H9 (cell line): ENCODE measurements at regions not wholly inside any gene's neighbourhood (a gene's known extent, or its start where the extent isn't known, plus 50 kb on each side); places are given as distances from the start of the nearest gene placed in this dataset.

Experiments
- DNase-seq: peaks from one replicate; pipeline ENCODE4 v3.0.0-alpha.2; 2017
- H2AFZ ChIP-seq: one replicate; pipeline ENCODE4 v1.6.1; 2013; ENCODE audit warnings: mild to moderate bottlenecking, low read length, control low read depth, moderate library complexity
- H2AK5ac ChIP-seq: 2 replicates; pipeline ENCODE4 v1.6.1; 2013; ENCODE audit warnings: low read length, control low read depth, mixed read lengths; ENCODE audit not compliant: insufficient read length
- H2BK120ac ChIP-seq: one replicate; pipeline ENCODE4 v1.6.1; 2013; ENCODE audit warnings: low read depth, mild to moderate bottlenecking, low read length, control low read depth, inconsistent platforms; ENCODE audit not compliant: poor library complexity, severe bottlenecking
- H2BK12ac ChIP-seq: 2 replicates; pipeline ENCODE4 v1.6.1; 2013; ENCODE audit warnings: low read length, control low read depth, mixed read lengths, low read depth; ENCODE audit not compliant: insufficient read length
- H2BK15ac ChIP-seq: 2 replicates; pipeline ENCODE4 v1.6.1; 2013; ENCODE audit warnings: low read depth, low read length, control low read depth
- H2BK20ac ChIP-seq: one replicate; pipeline ENCODE4 v1.6.1; 2013; ENCODE audit warnings: low read depth, mild to moderate bottlenecking, low read length, control low read depth, inconsistent platforms; ENCODE audit not compliant: poor library complexity, severe bottlenecking
- H2BK5ac ChIP-seq: 2 replicates; pipeline ENCODE4 v1.6.1; 2013; ENCODE audit warnings: low read length, control low read depth, mixed read lengths; ENCODE audit not compliant: insufficient read length
- H3K14ac ChIP-seq: 2 replicates; pipeline ENCODE4 v1.6.1; 2013; ENCODE audit warnings: low read length, control low read depth; ENCODE audit not compliant: insufficient read depth
- H3K18ac ChIP-seq: 2 replicates; pipeline ENCODE4 v1.6.1; 2013; ENCODE audit warnings: low read depth, mild to moderate bottlenecking, mixed read lengths, low read length, control low read depth; ENCODE audit not compliant: insufficient read length
- H3K23ac ChIP-seq: 2 replicates; pipeline ENCODE4 v1.6.1; 2013; ENCODE audit warnings: low read length, control low read depth, mixed read lengths, low read depth; ENCODE audit not compliant: insufficient read length
- H3K23me2 ChIP-seq: 2 replicates; pipeline ENCODE4 v1.6.1; 2013; ENCODE audit warnings: low read depth, mild to moderate bottlenecking, mixed read lengths, low read length, control low read depth; ENCODE audit not compliant: insufficient read length, poor library complexity, severe bottlenecking
- H3K27ac ChIP-seq: 2 replicates; pipeline ENCODE4 v1.5.1; 2013; ENCODE audit warnings: low read length, control low read depth, mixed read lengths, low read depth; ENCODE audit not compliant: insufficient read length
- H3K27me3 ChIP-seq: 2 replicates; pipeline ENCODE4 v1.6.1; 2013; ENCODE audit warnings: low read length, control low read depth, inconsistent platforms; ENCODE audit not compliant: insufficient read depth
- H3K4ac ChIP-seq: 2 replicates; pipeline ENCODE4 v1.6.1; 2013; ENCODE audit warnings: low read depth, mild to moderate bottlenecking, control low read depth, inconsistent platforms, low read length, moderate library complexity
- H3K4me1 ChIP-seq: 2 replicates; pipeline ENCODE4 v1.6.1; 2013; ENCODE audit warnings: low read length, control low read depth, inconsistent platforms; ENCODE audit not compliant: insufficient read depth
- H3K4me2 ChIP-seq: 2 replicates; pipeline ENCODE4 v1.6.1; 2013; ENCODE audit warnings: low read length, control low read depth, mixed read lengths; ENCODE audit not compliant: insufficient read length, insufficient read depth
- H3K56ac ChIP-seq: 2 replicates; pipeline ENCODE4 v1.6.1; 2013; ENCODE audit warnings: low read depth, mild to moderate bottlenecking, mixed read lengths, low read length, control low read depth; ENCODE audit not compliant: insufficient read length
- H3K79me1 ChIP-seq: 2 replicates; pipeline ENCODE4 v1.6.1; 2013; ENCODE audit warnings: low read depth, mild to moderate bottlenecking, moderate library complexity, low read length, control low read depth, inconsistent platforms; ENCODE audit not compliant: insufficient read depth, poor library complexity, severe bottlenecking
- H3K79me2 ChIP-seq: 2 replicates; pipeline ENCODE4 v1.6.1; 2013; ENCODE audit warnings: low read length, control low read depth, inconsistent platforms; ENCODE audit not compliant: insufficient read depth
- H3K9ac ChIP-seq: 2 replicates; pipeline ENCODE4 v1.6.1; 2013; ENCODE audit warnings: low read length, control low read depth, mixed read lengths; ENCODE audit not compliant: insufficient read length; ENCODE audit errors: extremely low read depth
- H3K9me3 ChIP-seq: one replicate; pipeline ENCODE4 v1.6.1; 2013; ENCODE audit warnings: low read depth, low read length, inconsistent platforms; ENCODE audit not compliant: control insufficient read depth
- H3T11ph ChIP-seq: one replicate; pipeline ENCODE4 v1.6.1; 2013; ENCODE audit warnings: mild to moderate bottlenecking, low read length, control low read depth, inconsistent platforms
- H4K20me1 ChIP-seq: one replicate; pipeline ENCODE4 v1.6.1; 2013; ENCODE audit not compliant: control insufficient read depth, insufficient read length, insufficient read depth
- H4K5ac ChIP-seq: 2 replicates; pipeline ENCODE4 v1.6.1; 2013; ENCODE audit warnings: low read depth, mild to moderate bottlenecking, mixed read lengths, low read length, control low read depth; ENCODE audit not compliant: insufficient read length
- H4K8ac ChIP-seq: replicated peaks from 2 replicates; pipeline ENCODE4 v1.6.1; 2013; ENCODE audit warnings: low read length, control low read depth, mixed read lengths, low read depth; ENCODE audit not compliant: insufficient read length
- H4K91ac ChIP-seq: 2 replicates; pipeline ENCODE4 v1.6.1; 2013; ENCODE audit warnings: low read depth, mild to moderate bottlenecking, moderate library complexity, mixed read lengths, low read length, control low read depth; ENCODE audit not compliant: insufficient read length
- H3K27ac Mint-ChIP-seq, 3 experiments: 2 replicates in 2 of 3; 3 replicates in 1 of 3; pipeline ENCODE4 v1.8.0; 2020 to 2021; ENCODE audit warnings: mixed read lengths in 3 of 3, mild to moderate bottlenecking in 1 of 3, moderate library complexity in 1 of 3
- H3K27me3 Mint-ChIP-seq: 2 replicates; pipeline ENCODE4 v1.8.0; 2021; ENCODE audit warnings: low read depth, mild to moderate bottlenecking, moderate library complexity, mixed read lengths
- H3K36me3 Mint-ChIP-seq, 3 experiments: 2 replicates in 2 of 3; 3 replicates in 1 of 3; pipeline ENCODE4 v1.8.0; 2020 to 2021; ENCODE audit warnings: low read depth in 3 of 3, mixed read lengths in 3 of 3; ENCODE audit not compliant: insufficient read depth in 1 of 3
- H3K4me1 Mint-ChIP-seq, 2 experiments: 2 replicates each; pipeline ENCODE4 v1.8.0; 2020; ENCODE audit warnings: mixed read lengths in 2 of 2
- H3K4me3 Mint-ChIP-seq, 2 experiments: 2 replicates in 1 of 2; 3 replicates in 1 of 2; pipeline ENCODE4 v1.8.0; 2020 to 2021; ENCODE audit warnings: mild to moderate bottlenecking in 2 of 2, mixed read lengths in 2 of 2, moderate library complexity in 1 of 2
- H3K9me3 Mint-ChIP-seq, 2 experiments: 2 replicates in 1 of 2; 3 replicates in 1 of 2; pipeline ENCODE4 v1.8.0; 2020; ENCODE audit warnings: mild to moderate bottlenecking in 2 of 2, mixed read lengths in 2 of 2, moderate library complexity in 1 of 2
- CTCF ChIP-seq: fragments of 200-600 bp; sonication (generic); conservative IDR thresholded peaks from 3 replicates; pipeline ENCODE4 v1.8.0; 2021; ENCODE audit warnings: antibody characterized with exemption, mild to moderate bottlenecking
- WGBS: extraction: QIAGEN DNeasy Blood & Tissue Kit; methylation state at CpG from one replicate; pipeline ENCODE4 v1.1.7; 2013; ENCODE audit warnings: missing lambda C conversion rate, low lambda C conversion rate, mixed read lengths; ENCODE audit not compliant: insufficient read length; ENCODE audit errors: extremely low coverage; 5-methylcytosine and 5-hydroxymethylcytosine counted together

DNA sequence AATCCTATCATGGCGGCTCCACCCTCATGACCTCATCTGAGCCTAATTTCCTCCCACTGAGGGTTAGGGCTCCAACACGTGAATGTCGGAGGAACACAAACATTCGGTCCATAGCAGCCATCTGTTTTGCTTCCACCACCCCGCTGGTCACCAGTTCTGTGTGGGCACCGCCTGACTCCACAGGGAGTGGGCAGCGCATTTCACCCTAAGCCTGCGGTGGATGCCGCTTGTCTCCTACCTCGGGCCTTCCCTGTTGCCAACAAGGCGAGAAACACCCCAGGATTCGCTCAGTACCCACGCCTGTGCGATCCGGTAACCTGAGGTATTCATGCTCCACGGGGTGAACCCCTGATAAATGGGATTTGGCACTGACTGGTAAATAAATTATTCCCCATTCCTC lies 95.2 kb upstream of the PPP2R5C start:
- peaks cover 0 to 3% of the 10 kb centered on the region in 2 experiments; a peak in 2 of 4 replicates for H3K4me1 Mint-ChIP-seq
- no peak overlapping the region for H3K27ac Mint-ChIP-seq
- no peak overlapping the region for H4K8ac ChIP-seq

More for the DNA sequence above, 95.2 kb upstream of the PPP2R5C start:
- Histone ChIP-seq H3K18ac (no peak overlapping the region), H3K9me3 (no peaks in the 10 kb centered on the region), H2BK5ac (no peak overlapping the region), H4K5ac (no peak overlapping the region), H2BK120ac (no peak overlapping the region), H3K14ac (no peak overlapping the region), H2AK5ac (no peak overlapping the region), H3K4me2 (no peak overlapping the region), H2AFZ (no peak overlapping the region), H2BK15ac (no peak overlapping the region), H3T11ph (no peak overlapping the region), H4K20me1 (no peaks in the 10 kb centered on the region), H3K9ac (no peak overlapping the region), H2BK12ac (no peak overlapping the region), H3K4ac (no peak overlapping the region), H3K27ac (no peak overlapping the region), H2BK20ac (no peak overlapping the region), H3K23ac (no peak overlapping the region), H3K23me2 (no peaks in the 10 kb centered on the region), H3K79me1 (no peaks in the 10 kb centered on the region), H3K79me2 (no peaks in the 10 kb centered on the region), H3K56ac (no peak overlapping the region), H3K4me1 (no peaks in the 10 kb centered on the region), H4K91ac (no peak overlapping the region), H3K27me3 (no peaks in the 10 kb centered on the region)
- no CpG with 5 or more reads among the region's 16 CpGs for WGBS
- Mint-ChIP-seq H3K9me3 (peaks cover 13 to 22% of the 10 kb centered on the region in 2 experiments), H3K4me3 (no peak overlapping the region), H3K36me3 (no peaks in the 10 kb centered on the region; a peak in 1 of 7 replicates), H3K27me3 (peaks cover 47% of the 10 kb centered on the region)
- no peak for DNase-seq
- TF ChIP-seq CTCF: no peak
